HG03571 (cell line): ENCODE measurements at regions not wholly inside any gene's neighbourhood (a gene's known extent, or its start where the extent isn't known, plus 50 kb on each side); places are given as distances from the start of the nearest gene placed in this dataset.
"Not testable (repeated sequence)": the region's sequence is repeated elsewhere in the genome, so short reads cannot be mapped to it uniquely, and the experiment has no call there.

Source experiments
- ATAC-seq: cut with Tn5 transposase; IDR thresholded peaks from one replicate; pipeline ENCODE4 v1.9.1; 2021; ENCODE audit not compliant: unreplicated experiment

DNA sequence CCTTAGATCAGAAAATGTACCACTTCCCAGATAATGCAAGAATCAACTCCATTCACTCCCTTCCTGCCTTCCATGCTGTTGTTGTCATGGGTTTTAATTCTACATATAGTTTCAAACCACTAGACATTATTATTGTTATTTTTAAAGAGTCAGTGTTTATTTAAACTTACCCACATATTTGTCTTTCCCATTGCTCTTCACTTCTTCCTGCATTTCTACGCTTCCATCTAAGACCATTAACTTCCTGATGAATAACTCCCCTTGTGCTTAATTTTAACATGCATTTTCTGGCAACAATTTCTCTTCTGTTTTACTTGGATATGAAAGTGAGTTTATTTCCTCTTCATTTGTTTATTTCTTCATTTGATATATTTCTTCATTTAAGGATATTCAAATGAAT lies 127.1 kb upstream of the FHIT start:
- ATAC-seq, result no peak

DNA sequence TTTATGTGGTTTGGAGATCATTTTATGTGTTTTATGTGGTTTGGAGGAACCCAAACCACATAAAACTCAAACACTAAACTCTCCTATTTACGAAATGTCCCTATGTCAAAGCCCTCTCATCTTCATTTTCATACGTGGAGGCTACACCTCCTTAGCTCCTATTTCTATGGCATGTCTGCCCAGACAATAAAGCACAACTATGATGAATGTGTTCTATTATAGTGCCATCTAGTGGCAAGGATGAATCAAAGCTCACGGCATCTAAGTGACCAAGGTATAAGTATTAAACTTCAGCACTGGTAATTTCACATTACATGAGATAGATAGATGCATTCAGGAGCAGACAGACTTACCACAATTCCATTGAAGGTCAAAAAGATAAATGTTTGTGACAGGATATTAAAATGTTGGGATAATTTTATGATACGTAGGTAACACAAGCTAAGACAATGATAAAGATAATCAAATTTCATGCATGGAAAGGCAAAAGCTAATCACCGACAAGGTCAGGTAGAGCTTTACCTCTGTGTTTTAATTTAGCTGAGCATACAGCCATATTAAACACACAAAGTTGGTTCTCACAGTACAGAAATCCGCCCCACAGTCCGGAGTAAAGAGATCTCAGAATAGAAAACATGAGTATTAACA lies 130.6 kb upstream of the FHIT start:
- peak; percentile 90 for ATAC-seq

- no peak for ATAC-seq
Observed at GRCh38 chr3:61387817-61388216, 136.6 kb upstream of the FHIT start.

GRCh38 chr3:61393480-61393947 lies 142.3 kb upstream of the FHIT start:
- ATAC-seq, result not testable (repeated sequence)

GRCh38 chr3:61401359-61401758 lies 150.1 kb upstream of the FHIT start:
- ATAC-seq, result no peak

- no peak for ATAC-seq
Observed at GRCh38 chr3:61407397-61407796, 154.0 kb upstream of the PTPRG start.

DNA sequence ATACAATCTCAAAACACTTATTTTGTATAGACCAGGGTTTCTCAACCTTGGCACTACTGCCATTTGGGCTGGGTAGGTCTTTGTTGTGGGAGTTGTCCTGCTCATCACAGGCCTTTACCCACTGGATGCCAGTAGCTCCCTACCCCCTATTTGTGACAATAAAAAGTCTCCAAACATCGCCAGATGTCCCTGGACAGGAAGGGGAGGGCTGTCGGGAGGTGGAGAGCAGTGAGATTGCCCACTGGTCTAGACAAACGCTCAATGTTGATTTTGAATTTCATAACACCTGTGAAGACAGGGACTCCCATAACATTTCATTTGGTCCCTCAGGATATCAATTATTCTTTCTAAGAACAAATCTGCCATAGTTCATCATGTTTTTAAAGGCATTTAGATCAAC lies 151.7 kb upstream of the PTPRG start:
- no peak for ATAC-seq

DNA sequence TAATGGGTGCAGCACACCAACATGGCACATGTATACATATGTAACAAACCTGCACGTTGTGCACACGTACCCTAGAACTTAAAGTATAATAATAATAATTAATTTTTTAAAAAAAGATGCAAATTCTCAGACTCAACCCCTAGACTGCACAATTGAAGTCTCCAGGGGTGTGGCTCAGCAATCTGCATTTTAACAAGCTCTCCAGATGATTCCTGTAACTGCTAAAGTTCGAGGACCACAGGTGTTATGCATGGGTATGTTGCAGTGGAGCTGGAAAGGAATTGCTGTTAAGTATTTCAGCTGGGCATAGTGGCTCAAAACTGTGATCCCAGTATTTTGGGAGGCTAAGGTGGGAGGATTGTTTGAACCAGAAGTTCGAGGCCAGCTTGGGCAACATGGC lies 151.0 kb upstream of the PTPRG start:
- not testable (repeated sequence) for ATAC-seq

DNA sequence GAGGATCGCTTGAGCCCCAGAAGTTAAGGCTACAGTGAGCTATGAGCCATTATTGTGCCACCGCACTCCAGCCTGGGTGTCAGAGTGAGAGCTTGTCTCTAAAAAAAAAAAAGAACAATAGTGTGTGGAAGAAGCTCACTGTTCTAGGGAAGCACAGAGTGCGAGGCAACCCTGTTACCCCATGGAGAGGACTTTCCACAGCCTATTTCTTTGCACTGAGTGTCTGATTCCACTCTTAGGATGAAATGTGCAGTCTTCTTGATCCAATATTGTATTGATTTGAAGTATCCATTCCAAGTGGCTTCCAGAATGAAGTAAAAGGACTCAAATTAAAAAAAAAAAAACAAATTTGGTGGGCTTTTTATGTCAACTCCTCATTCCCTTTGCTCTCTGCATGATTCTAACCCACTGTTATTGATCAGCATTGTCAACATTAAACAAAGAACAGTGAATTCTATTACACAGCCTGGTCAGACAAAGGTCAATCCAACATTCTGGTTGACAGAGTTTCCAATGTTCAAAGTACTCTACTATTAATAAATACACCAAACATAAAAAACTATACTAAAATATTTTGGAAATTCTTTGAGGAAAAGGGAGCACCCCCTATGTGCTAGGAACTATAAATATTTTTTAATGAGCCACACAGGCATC lies 150.2 kb upstream of the PTPRG start:
- no peak for ATAC-seq

- ATAC-seq, result no peak
Observed at GRCh38 chr3:61414456-61414855, 146.9 kb upstream of the PTPRG start.

DNA sequence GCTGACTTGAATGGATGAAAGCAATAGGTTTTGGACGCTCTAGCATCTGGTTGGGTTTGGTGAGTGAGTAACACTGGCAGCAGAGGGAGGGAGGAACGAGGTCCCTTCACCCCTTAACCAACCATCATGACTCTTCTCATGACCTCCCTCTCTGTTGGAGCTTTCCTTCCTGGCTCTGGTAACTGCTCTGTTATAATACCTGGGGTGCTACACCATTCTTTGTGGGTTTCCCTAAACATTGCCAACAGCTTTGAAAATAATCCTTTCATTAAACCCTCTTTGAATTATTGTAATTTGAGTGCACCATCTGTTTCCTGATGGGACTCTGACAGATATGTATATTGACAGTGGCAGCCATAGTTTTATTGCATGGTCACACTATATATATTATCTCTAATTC lies 146.2 kb upstream of the PTPRG start:
- no peak for ATAC-seq

- no peak for ATAC-seq
Observed at GRCh38 chr3:61416618-61417017, 144.8 kb upstream of the PTPRG start.

DNA sequence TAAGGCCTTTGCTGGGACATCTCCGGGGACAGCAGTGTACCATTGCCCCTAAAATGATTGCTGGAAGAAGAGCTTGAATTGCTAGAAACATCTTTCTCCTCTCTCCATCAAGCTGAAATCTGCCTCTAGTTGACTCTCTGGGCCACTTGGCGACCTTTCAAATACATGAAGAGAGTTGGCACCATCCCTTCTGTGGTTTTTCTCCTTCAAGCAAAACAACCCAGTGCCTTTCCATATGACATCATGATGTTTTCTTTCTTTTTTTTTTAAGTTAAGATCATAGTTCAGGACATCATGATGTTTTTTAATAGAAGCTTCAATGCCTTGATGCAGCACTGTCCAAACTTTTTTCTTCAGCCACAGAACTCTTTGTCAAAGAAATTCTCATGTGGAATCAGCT lies 144.0 kb upstream of the PTPRG start:
- no peak for ATAC-seq

- no peak for ATAC-seq
Observed at GRCh38 chr3:61420136-61420759, 141.1 kb upstream of the PTPRG start.

- no peak for ATAC-seq
Observed at GRCh38 chr3:61422945-61423673, 138.3 kb upstream of the PTPRG start.

DNA sequence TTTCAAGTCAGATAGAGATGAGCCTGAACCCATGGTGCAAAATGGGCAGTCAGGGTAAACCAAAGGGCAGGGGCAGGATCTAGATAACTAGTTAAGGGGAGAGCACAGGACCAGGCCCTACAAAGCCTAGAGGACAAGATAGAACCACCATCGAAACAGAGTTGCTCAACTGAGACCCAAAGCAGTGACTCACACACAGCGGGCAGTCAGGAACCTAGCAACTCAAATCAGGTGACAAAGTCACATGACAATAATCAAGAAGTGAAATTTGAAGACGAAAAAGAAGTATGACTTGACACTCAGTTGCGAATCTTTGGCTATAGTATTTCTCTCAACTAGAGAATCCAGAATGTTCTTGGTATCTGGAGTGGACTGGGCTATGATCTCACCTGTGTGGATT lies 136.0 kb upstream of the PTPRG start:
- no peak for ATAC-seq

DNA sequence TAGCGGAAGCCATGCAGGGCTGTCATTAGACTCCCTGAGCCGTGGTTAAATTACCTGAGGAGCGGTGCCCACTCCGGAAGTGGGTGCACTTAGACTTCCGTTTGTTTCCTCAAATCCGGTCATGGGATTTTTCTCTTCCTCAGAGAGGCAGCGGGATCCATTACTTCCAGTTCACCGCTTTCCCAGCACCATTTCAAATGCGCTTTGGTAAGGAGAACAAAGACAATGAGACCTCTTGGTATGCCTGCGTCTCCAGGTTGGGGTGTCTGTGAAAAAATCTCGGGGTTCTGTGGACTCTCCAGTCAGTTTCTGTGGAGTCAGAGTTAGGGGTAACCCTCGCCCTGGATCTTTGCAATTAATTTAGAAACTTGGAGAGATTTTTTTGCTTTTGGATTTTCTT lies 132.3 kb upstream of the PTPRG start:
- ATAC-seq, result no peak

DNA sequence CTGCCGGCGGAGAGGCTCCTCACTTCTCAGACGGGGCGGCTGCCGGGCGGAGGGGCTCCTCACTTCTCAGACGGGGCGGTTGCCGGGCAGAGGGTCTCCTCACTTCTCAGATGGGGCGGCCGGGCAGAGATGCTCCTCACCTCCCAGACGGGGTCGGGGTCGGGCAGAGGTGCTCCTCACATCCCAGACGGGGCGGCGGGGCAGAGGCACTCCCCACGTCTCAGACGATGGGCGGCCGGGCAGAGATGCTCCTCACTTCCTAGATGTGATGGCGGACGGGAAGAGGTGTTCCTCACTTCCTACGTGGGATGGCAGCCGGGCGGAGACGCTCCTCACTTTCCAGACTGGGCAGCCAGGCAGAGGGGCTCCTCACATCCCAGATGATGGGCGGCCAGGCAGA lies 126.5 kb upstream of the PTPRG start:
- not testable (repeated sequence) for ATAC-seq

DNA sequence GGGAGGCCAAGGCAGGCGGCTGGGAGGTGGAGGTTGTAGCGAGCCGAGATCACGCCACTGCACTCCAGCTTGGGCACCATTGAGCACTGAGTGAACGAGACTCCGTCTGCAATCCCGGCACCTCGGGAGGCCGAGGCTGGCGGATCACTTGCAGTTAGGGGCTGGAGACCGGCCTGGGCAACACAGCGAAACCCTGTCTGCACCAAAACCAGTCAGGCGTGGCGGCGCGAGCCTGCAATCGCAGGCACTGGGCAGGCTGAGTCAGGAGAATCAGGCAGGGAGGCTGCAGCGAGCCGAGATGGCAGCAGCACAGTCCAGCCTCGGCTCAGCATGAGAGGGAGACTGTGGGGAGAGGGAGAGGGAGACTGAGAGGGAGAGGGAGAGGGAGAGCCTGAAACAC lies 126.0 kb upstream of the PTPRG start:
- not testable (repeated sequence) for ATAC-seq

DNA sequence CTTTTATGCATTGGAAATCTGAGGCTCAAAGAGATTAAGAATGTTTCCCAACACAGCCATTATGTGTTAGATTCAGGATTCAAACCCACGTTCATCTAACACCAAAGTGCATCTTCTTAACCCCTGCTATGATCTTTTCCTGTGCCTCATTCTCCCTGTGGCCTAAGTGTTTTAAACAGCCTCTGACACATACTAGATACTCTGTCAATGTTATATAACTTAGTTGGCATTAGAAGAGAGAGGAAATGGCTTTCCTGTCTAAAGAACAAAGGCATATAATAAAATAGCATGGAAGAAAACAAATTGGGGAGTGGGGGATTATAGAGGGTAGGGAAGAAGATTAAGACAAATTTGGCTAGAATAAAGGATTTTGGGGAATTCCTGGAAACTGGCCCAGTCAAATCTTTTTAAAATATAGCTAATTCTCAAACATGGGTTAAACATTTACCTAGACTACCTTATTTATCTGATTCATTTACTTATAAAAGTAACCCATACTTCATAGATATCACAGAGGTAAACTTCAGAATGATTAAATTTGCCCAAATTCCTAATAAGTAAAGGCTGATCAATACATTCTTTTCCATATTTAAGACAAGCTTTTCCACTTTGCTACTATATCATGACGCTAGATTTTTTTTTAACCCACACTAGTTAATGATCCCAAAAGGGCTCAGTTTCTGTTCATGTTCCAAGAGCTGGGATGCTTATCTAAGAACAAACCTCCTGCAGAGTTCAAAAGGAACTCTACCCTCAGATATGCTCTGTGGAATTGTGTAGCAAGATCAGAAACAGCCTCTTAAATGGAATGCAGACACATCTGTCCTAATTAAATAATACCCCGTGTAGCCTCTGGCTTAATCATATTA lies 122.9 kb upstream of the PTPRG start:
- ATAC-seq, result no peak

DNA sequence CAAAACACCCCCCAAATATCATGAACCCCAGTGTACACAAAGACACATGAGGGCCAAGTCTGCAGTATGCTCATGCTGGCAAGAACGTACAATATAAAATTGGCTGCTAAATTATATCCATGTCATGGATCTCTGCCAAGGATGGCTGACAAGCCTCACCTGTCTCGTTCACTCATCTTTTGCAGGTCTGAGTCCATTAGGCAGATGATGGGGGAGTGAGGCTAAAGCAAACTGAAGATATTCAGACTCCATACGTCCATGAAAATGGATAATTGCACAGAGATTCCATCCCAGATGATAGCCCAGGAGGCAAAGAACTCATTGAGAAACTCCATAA lies 122.3 kb upstream of the PTPRG start:
- ATAC-seq, result no peak
